ENCODE measurements at regions not wholly inside any gene's neighbourhood (a gene's known extent, or its start where the extent isn't known, plus 50 kb on each side); places are given as distances from the start of the nearest gene placed in this dataset.

- DNase-seq = no peak
Measured at GRCh38 chr2:239714116-239714515, 311.0 kb downstream of the NDUFA10 start.

GRCh38 chr2:239712755-239713154, 311.9 kb upstream of the HDAC4 start:
- H3K4me1 Mint-ChIP-seq = no peaks in the 10 kb centered on the region
- no peaks in the 10 kb centered on the region for H4K20me1 ChIP-seq (ENCODE audit: insufficient read depth, low read length)
- H3K4me1 ChIP-seq (ENCODE audit: control insufficient read depth in 1 of 2, insufficient read depth in 2 of 2, low read length in 2 of 2) = no peaks in the 10 kb centered on the region
- no peaks in the 10 kb centered on the region for H3K36me3 ChIP-seq (replicated peaks in 1 of 2; ENCODE audit: control insufficient read depth in 1 of 2, insufficient read depth in 2 of 2, low read length in 2 of 2)
- no peak overlapping the region for H3K4me3 ChIP-seq (replicated peaks in 1 of 3; ENCODE audit: low read depth in 2 of 3, low read length in 3 of 3)
- H3K9ac ChIP-seq (ENCODE audit: insufficient read depth, low read length, poor library complexity, severe bottlenecking) = no peak overlapping the region
- no peaks in the 10 kb centered on the region for H3K36me3 Mint-ChIP-seq
- no peak overlapping the region for H3K4me2 ChIP-seq (replicated peaks; ENCODE audit: extremely low read depth, low read length, poor library complexity, severe bottlenecking)
- no peaks in the 10 kb centered on the region for H3K79me2 ChIP-seq (ENCODE audit: insufficient read depth, low read length)
- 92% methylated on average over 2 of the region's 3 CpGs for WGBS (ENCODE audit: insufficient coverage)
- peaks cover 11 to 26% of the 10 kb centered on the region in 2 donors for H3K9me3 ChIP-seq (replicated peaks in 1 of 2; ENCODE audit: control insufficient read depth in 1 of 2, insufficient read depth in 1 of 2, low read length in 2 of 2)
- intact Hi-C loops (cut with micrococcal nuclease) = no loop called here
- H2AFZ ChIP-seq (ENCODE audit: insufficient read depth, low read depth, low read length, poor library complexity, severe bottlenecking) = no peak overlapping the region
- H3K4me3 Mint-ChIP-seq = no peak overlapping the region
- H3K27me3 ChIP-seq (ENCODE audit: control insufficient read depth in 2 of 2, insufficient read depth in 2 of 2, low read length in 2 of 2) = peaks cover 0 to 8% of the 10 kb centered on the region in 2 donors
- no peak overlapping the region for H3K27ac ChIP-seq (ENCODE audit: low read depth in 1 of 2, low read length in 2 of 2)
- H3K27me3 Mint-ChIP-seq (ENCODE audit: low read depth in 3 of 3) = peaks cover 0 to 17% (median 16%) of the 10 kb centered on the region in 3 donors
- no peak for DNase-seq
- H3K9me3 Mint-ChIP-seq = peaks cover 11 to 42% (median 27%) of the 10 kb centered on the region in 7 donors
- no peak overlapping the region for H3K27ac Mint-ChIP-seq
- TF ChIP-seq CTCF (IDR thresholded peaks at IDR 0.05) = no peak

More at GRCh38 chr2:239714116-239714515, 311.0 kb downstream of the NDUFA10 start:
- no peak overlapping the region for H3K27ac Mint-ChIP-seq
- Histone ChIP-seq H3K4me3 (replicated peaks in 1 of 3; ENCODE audit: low read depth in 2 of 3, low read length in 3 of 3) (no peak overlapping the region), H2AFZ (ENCODE audit: insufficient read depth, low read depth, low read length, poor library complexity, severe bottlenecking) (no peak overlapping the region), H3K9ac (ENCODE audit: insufficient read depth, low read length, poor library complexity, severe bottlenecking) (no peak overlapping the region), H4K20me1 (ENCODE audit: insufficient read depth, low read length) (no peaks in the 10 kb centered on the region), H3K4me2 (replicated peaks; ENCODE audit: extremely low read depth, low read length, poor library complexity, severe bottlenecking) (no peak overlapping the region), H3K27ac (ENCODE audit: low read depth in 1 of 2, low read length in 2 of 2) (no peak overlapping the region), H3K79me2 (ENCODE audit: insufficient read depth, low read length) (no peaks in the 10 kb centered on the region), H3K36me3 (replicated peaks in 1 of 2; ENCODE audit: control insufficient read depth in 1 of 2, insufficient read depth in 2 of 2, low read length in 2 of 2) (no peaks in the 10 kb centered on the region), H3K4me1 (ENCODE audit: control insufficient read depth in 1 of 2, insufficient read depth in 2 of 2, low read length in 2 of 2) (no peaks in the 10 kb centered on the region), H3K27me3 (ENCODE audit: control insufficient read depth in 2 of 2, insufficient read depth in 2 of 2, low read length in 2 of 2) (peaks cover 0 to 6% of the 10 kb centered on the region in 2 donors), H3K9me3 (replicated peaks in 1 of 2; ENCODE audit: control insufficient read depth in 1 of 2, insufficient read depth in 1 of 2, low read length in 2 of 2) (peaks cover 11 to 26% of the 10 kb centered on the region in 2 donors)
- H3K4me3 Mint-ChIP-seq = no peak overlapping the region
- no peaks in the 10 kb centered on the region for H3K4me1 Mint-ChIP-seq
- H3K36me3 Mint-ChIP-seq = no peaks in the 10 kb centered on the region
- intact Hi-C loops (cut with micrococcal nuclease) = no loop called here
- TF ChIP-seq CTCF (IDR thresholded peaks at IDR 0.05) = no peak
- peaks cover 0 to 19% (median 18%) of the 10 kb centered on the region in 3 donors for H3K27me3 Mint-ChIP-seq (ENCODE audit: low read depth in 3 of 3)
- H3K9me3 Mint-ChIP-seq = peaks cover 11 to 42% (median 27%) of the 10 kb centered on the region in 7 donors
- WGBS (ENCODE audit: insufficient coverage) = 70% methylated on average over 4 of the region's 6 CpGs
